Right lobe of liver (tissue), 6 donors: ENCODE measurements at regions not wholly inside any gene's neighbourhood (a gene's known extent, or its start where the extent isn't known, plus 50 kb on each side); places are given as distances from the start of the nearest gene placed in this dataset.

ENCODE experiments used
- ATAC-seq, 4 donors: fragments of 200-7000 bp; cut with Tn5 transposase; one replicate each; pipeline ENCODE4 v1.9.1; 2020; ENCODE audit warnings: mild to moderate bottlenecking in 4 of 4, moderate library complexity in 4 of 4
- DNase-seq, 3 donors: peaks; one replicate each; pipeline ENCODE4 v3.0.0-alpha.2; 2020
- H3K27ac ChIP-seq, 3 donors: fragments of 200-600 bp; one replicate each; pipeline ENCODE4 v1.8.0; 2022
- H3K27me3 ChIP-seq, 2 donors: fragments of 200-600 bp; one replicate each; pipeline ENCODE4 v1.8.0; 2022
- H3K36me3 ChIP-seq, 4 donors: fragments of 200-600 bp; sonication (generic) in 1 of 4; one replicate each; pipeline versions ENCODE4 v1.5.1 to v1.8.0; 2017 to 2022; ENCODE audit warnings: control low read depth in 1 of 4
- H3K4me1 ChIP-seq, 4 donors: fragments of 200-600 bp; sonication (generic) in 1 of 4; one replicate each; pipeline versions ENCODE4 v1.5.1 to v1.8.0; 2017 to 2022; ENCODE audit warnings: control low read depth in 1 of 4
- H3K4me3 ChIP-seq, 3 donors: fragments of 200-600 bp; one replicate each; pipeline ENCODE4 v1.8.0; 2022
- H3K9me3 ChIP-seq, 4 donors: fragments of 200-600 bp; sonication (generic) in 1 of 4; one replicate each; pipeline versions ENCODE4 v1.5.1 to v1.8.0; 2017 to 2022; ENCODE audit warnings: control low read depth in 1 of 4
- CTCF ChIP-seq, 4 donors: fragments of 200-600 bp in 3 of 4; fragments of 450-650 bp in 1 of 4; IDR thresholded peaks; one replicate each; pipeline versions ENCODE4 v1.5.1 to v1.8.0; 2016 to 2022; ENCODE audit warnings: antibody characterized with exemption in 4 of 4, mild to moderate bottlenecking in 2 of 4
- POLR2A ChIP-seq: fragments of 450-650 bp; IDR thresholded peaks from one replicate; pipeline ENCODE4 v1.6.1; 2017; ENCODE audit warnings: antibody characterized with exemption, mild to moderate bottlenecking
- WGBS: methylation state at CpG from one replicate; pipeline ENCODE4 v1.1.6; 2018; ENCODE audit warnings: low coverage, low lambda C conversion rate; ENCODE audit not compliant: insufficient coverage; ENCODE audit errors: missing lambda C conversion rate; 5-methylcytosine and 5-hydroxymethylcytosine counted together
- intact Hi-C, 2 donors: fragments of 100-400 bp; cut with DNase I; formaldehyde crosslinking; loops; one replicate each; pipeline versions ENCODE4 v1.11.2 to v1.14.1; 2022
- donor health status: DM: no; HTN: yes; CAD: no.
- donor health status: DM: no; HTN: no; CAD: no.
- donor health status: DM: no; HTN: no; CAD: no.
- donor health status: DM: no; HTN: yes; CAD: no.
- donor health status: DM: no; HTN: yes; CAD: no.

- Histone ChIP-seq H3K27ac (no peak overlapping the region), H3K27me3 (no peaks in the 10 kb centered on the region), H3K9me3 (no peaks in the 10 kb centered on the region), H3K4me3 (no peak overlapping the region), H3K4me1 (no peaks in the 10 kb centered on the region), H3K36me3 (no peaks in the 10 kb centered on the region)
- DNase-seq (no peak), ATAC-seq (no peak)
- intact Hi-C loops: no loop called here
- TF ChIP-seq CTCF (IDR thresholded peaks at IDR 0.05) (no peak), POLR2A (no peak)
- WGBS: 36% methylated on average over 4 of the region's 4 CpGs
These were observed 867.3 kb downstream of the RPA4 start for GRCh38 chrX:97751016-97751415.

- Histone ChIP-seq H3K36me3 (no peaks in the 10 kb centered on the region), H3K4me1 (no peaks in the 10 kb centered on the region), H3K27me3 (no peaks in the 10 kb centered on the region), H3K9me3 (no peaks in the 10 kb centered on the region), H3K27ac (no peak overlapping the region), H3K4me3 (no peak overlapping the region)
- intact Hi-C loops: no loop called here
- no peak for TF ChIP-seq CTCF (IDR thresholded peaks at IDR 0.05)
- TF ChIP-seq POLR2A: no peak
- ATAC-seq (no peak), DNase-seq (no peak)
- WGBS: 52% methylated on average over 4 of the region's 4 CpGs
These were observed 868.0 kb downstream of the RPA4 start for GRCh38 chrX:97751735-97752134.

GRCh38 chrX:97756879-97757278 lies 873.2 kb downstream of the RPA4 start:
- Histone ChIP-seq H3K4me3 (no peak overlapping the region), H3K27me3 (peaks cover 0 to 2% of the 10 kb centered on the region in 2 donors), H3K4me1 (no peaks in the 10 kb centered on the region), H3K9me3 (no peaks in the 10 kb centered on the region), H3K36me3 (no peaks in the 10 kb centered on the region), H3K27ac (no peak overlapping the region)
- no peak for DNase-seq
- WGBS: 80% methylated on average over 5 of the region's 5 CpGs
- ATAC-seq: no peak
- no peak for TF ChIP-seq POLR2A
- intact Hi-C loops: no loop called here

GRCh38 chrX:97763391-97763790 lies 879.7 kb downstream of the RPA4 start:
- Histone ChIP-seq H3K27me3 (peaks cover 0 to 5% of the 10 kb centered on the region in 2 donors), H3K4me3 (no peak overlapping the region), H3K9me3 (no peaks in the 10 kb centered on the region), H3K36me3 (no peaks in the 10 kb centered on the region), H3K4me1 (no peaks in the 10 kb centered on the region), H3K27ac (no peak overlapping the region)
- ATAC-seq (no peak), DNase-seq (no peak)
- TF ChIP-seq CTCF (IDR thresholded peaks at IDR 0.05): no peak
- no peak for TF ChIP-seq POLR2A
- intact Hi-C loops: no loop called here

- Histone ChIP-seq H3K27ac (no peak overlapping the region), H3K9me3 (no peaks in the 10 kb centered on the region), H3K36me3 (no peaks in the 10 kb centered on the region), H3K4me3 (no peak overlapping the region), H3K27me3 (peaks cover 0 to 5% of the 10 kb centered on the region in 2 donors), H3K4me1 (no peaks in the 10 kb centered on the region)
- no peak for TF ChIP-seq CTCF (IDR thresholded peaks at IDR 0.05)
- TF ChIP-seq POLR2A: no peak
- ATAC-seq (no peak), DNase-seq (no peak)
- WGBS: 22% methylated on average over 1 of the region's 1 CpG
- intact Hi-C loops: no loop called here
These were observed 880.3 kb downstream of the RPA4 start for GRCh38 chrX:97763981-97764380.
